Neural crest cell (in vitro differentiated cells): ENCODE measurements at regions not wholly inside any gene's neighbourhood (a gene's known extent, or its start where the extent isn't known, plus 50 kb on each side); places are given as distances from the start of the nearest gene placed in this dataset.

ENCODE experiments used
- DNase-seq: peaks from one replicate; pipeline ENCODE4 v3.0.0; 2021; ENCODE audit warnings: low read depth, mixed read lengths, low spot score
- H3K27ac Mint-ChIP-seq: one replicate; pipeline ENCODE4 v1.8.0; 2021; ENCODE audit warnings: mild to moderate bottlenecking, mixed read lengths; ENCODE audit not compliant: unreplicated experiment
- H3K27me3 Mint-ChIP-seq: 2 replicates; pipeline ENCODE4 v1.8.0; 2021; ENCODE audit warnings: low read depth, mild to moderate bottlenecking, mixed read lengths
- H3K36me3 Mint-ChIP-seq: 2 replicates; pipeline ENCODE4 v1.8.0; 2021; ENCODE audit warnings: low read depth, mild to moderate bottlenecking, mixed read lengths
- H3K4me1 Mint-ChIP-seq: 2 replicates; pipeline ENCODE4 v1.8.0; 2021; ENCODE audit warnings: mixed read lengths
- H3K4me3 Mint-ChIP-seq: one replicate; pipeline ENCODE4 v1.8.0; 2021; ENCODE audit warnings: mild to moderate bottlenecking, mixed read lengths
- H3K9me3 Mint-ChIP-seq: 2 replicates; pipeline ENCODE4 v1.8.0; 2021; ENCODE audit warnings: mixed read lengths
- CTCF ChIP-seq: fragments of 200-600 bp; sonication (generic); conservative IDR thresholded peaks from 2 replicates; pipeline ENCODE4 v1.5.0; 2021; ENCODE audit warnings: antibody characterized with exemption, mild to moderate bottlenecking

DNA sequence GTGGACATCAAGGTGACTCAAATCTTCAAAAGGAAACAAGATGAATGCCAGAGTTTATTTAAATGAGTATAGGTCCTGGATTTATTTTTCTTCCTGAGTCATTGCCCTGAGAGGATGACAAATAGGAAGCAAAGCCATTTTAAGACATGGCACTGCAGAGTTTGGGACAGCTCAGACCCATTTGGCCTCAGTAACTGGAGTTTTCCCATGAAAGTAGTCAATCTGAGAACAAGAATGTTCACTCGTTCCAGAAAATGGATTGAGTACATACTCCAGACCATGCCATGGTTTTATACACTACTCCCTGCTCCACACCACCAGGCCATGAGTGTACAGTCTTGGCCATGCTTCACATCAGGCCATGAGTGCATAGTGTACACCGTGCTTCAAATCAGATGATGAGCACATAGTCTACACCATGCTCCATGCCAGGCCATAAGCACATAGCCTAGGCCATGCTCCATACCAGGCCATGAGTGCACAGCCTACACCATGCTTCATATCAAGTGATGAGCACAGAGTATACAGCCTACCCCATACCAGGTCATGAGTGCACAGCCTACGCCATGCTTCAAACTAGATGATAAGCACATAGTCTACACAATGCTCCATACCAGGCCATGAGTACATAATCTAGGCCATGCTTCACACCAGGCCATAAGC is 202.4 kb downstream of the FBXO15 start:
- no peaks in the 10 kb centered on the region for H3K4me1 Mint-ChIP-seq
- H3K27ac Mint-ChIP-seq = peak overlapping the region; percentile 2

GRCh38 chr18:73944715-73945114 is 202.9 kb downstream of the FBXO15 start:
- H3K4me1 Mint-ChIP-seq = no peaks in the 10 kb centered on the region
- no peak for TF ChIP-seq CTCF
- no peak overlapping the region for H3K27ac Mint-ChIP-seq
- H3K4me3 Mint-ChIP-seq = no peak overlapping the region
- H3K36me3 Mint-ChIP-seq = no peaks in the 10 kb centered on the region
- H3K9me3 Mint-ChIP-seq = no peaks in the 10 kb centered on the region
- no peak for DNase-seq
- H3K27me3 Mint-ChIP-seq = peaks cover 5% of the 10 kb centered on the region

More for the DNA sequence above, 202.4 kb downstream of the FBXO15 start:
- Mint-ChIP-seq H3K36me3 (no peaks in the 10 kb centered on the region), H3K9me3 (no peaks in the 10 kb centered on the region), H3K27me3 (peaks cover 2% of the 10 kb centered on the region), H3K4me3 (no peak overlapping the region)
- DNase-seq = no peak
- no peak for TF ChIP-seq CTCF

DNA sequence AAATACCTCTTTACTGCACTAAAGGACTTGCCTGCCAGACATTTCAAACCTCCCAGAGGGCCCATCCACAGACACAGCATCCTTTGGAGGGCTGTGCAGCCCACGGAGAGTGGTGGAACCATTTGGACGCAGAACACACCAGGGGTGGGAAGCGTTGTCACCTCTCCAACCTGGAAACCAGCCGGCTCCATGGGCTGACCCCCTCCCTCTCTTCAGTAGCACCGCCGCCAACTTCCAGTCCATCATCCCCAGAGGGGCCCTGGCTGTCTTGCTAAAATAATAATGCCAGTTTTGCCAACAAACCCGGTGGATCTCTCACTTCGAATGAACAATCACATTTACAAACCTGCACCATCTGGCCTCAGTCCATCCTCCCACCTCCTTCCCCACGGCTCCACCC is 203.9 kb downstream of the FBXO15 start:
- Mint-ChIP-seq H3K27me3 (peaks cover 10% of the 10 kb centered on the region), H3K9me3 (no peaks in the 10 kb centered on the region), H3K36me3 (no peaks in the 10 kb centered on the region), H3K4me3 (no peak overlapping the region), H3K27ac (no peak overlapping the region), H3K4me1 (no peaks in the 10 kb centered on the region)
- TF ChIP-seq CTCF = no peak
- no peak for DNase-seq

DNA sequence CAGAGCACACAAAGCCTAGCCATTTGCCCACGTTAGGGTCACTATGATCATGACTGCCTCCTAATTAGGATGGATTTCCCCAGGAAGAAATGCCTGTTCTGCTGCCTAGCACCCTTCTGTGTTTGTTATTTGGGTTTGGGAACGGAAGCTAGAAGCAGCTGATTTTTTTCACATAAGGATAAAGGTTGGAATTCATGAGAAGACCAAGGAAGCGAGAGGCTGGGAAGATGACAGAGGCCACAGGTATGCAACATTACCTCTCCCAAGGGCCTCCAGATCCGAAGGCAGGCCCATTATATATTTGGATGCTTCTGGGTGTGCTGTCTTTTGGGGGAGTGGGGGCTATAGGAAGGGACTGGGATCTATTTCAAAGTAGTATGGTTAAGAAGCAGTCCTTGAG is 204.7 kb downstream of the FBXO15 start:
- peaks cover 10% of the 10 kb centered on the region for H3K27me3 Mint-ChIP-seq
- DNase-seq = no peak
- no peaks in the 10 kb centered on the region for H3K9me3 Mint-ChIP-seq
- H3K4me3 Mint-ChIP-seq = no peak overlapping the region
- TF ChIP-seq CTCF = no peak
- no peaks in the 10 kb centered on the region for H3K36me3 Mint-ChIP-seq
- no peaks in the 10 kb centered on the region for H3K4me1 Mint-ChIP-seq
- no peak overlapping the region for H3K27ac Mint-ChIP-seq

GRCh38 chr18:73942081-73942625 is 205.5 kb downstream of the FBXO15 start:
- TF ChIP-seq CTCF = no peak
- DNase-seq = no peak
- no peaks in the 10 kb centered on the region for H3K4me1 Mint-ChIP-seq
- H3K27me3 Mint-ChIP-seq = peaks cover 12% of the 10 kb centered on the region
- no peaks in the 10 kb centered on the region for H3K9me3 Mint-ChIP-seq
- no peak overlapping the region for H3K4me3 Mint-ChIP-seq
- no peak overlapping the region for H3K27ac Mint-ChIP-seq
- H3K36me3 Mint-ChIP-seq = no peaks in the 10 kb centered on the region
